H1 (cell line): ENCODE measurements at regions not wholly inside any gene's neighbourhood (a gene's known extent, or its start where the extent isn't known, plus 50 kb on each side); places are given as distances from the start of the nearest gene placed in this dataset.
"Not testable (repeated sequence)": the region's sequence is repeated elsewhere in the genome, so short reads cannot be mapped to it uniquely, and the experiment has no call there.

Experiments
- CTCF ChIA-PET: fragments of 300-600 bp; sonication (Branson Sonifier 250); formaldehyde crosslinking; loops from one replicate; lab custom pipeline; 2021; ENCODE audit not compliant: partially characterized antibody; lab: Charles Lee
- POLR2A ChIA-PET: fragments of 300-600 bp; sonication (Branson Sonifier 250); formaldehyde crosslinking; loops from one replicate; lab custom pipeline; 2021; ENCODE audit warnings: inconsistent platforms; ENCODE audit not compliant: partially characterized antibody; lab: Charles Lee
- DNase-seq, 2 experiments: peaks; one replicate each; pipeline versions ENCODE4 v3.0.0 to v3.0.0-alpha.2; 2010 to 2022; ENCODE audit warnings: low spot score in 2 of 2, low read depth in 1 of 2, mixed read lengths in 1 of 2
- FAIRE-seq: peaks from 2 replicates; lab custom pipeline; 2011; peaks lifted over from hg19 to GRCh38; lab: Jason Lieb, UNC
- H2AFZ ChIP-seq: 2 replicates; pipeline ENCODE4 v1.8.1; 2012; ENCODE audit warnings: low read length, inconsistent platforms
- H2AK5ac ChIP-seq: 2 replicates; pipeline ENCODE4 v1.6.1; 2013; ENCODE audit warnings: low read depth, low read length
- H2BK120ac ChIP-seq: replicated peaks from 2 replicates; pipeline ENCODE3; 2013; ENCODE audit warnings: low read depth, low read length, inconsistent platforms
- H2BK12ac ChIP-seq: 2 replicates; pipeline ENCODE4 v1.6.1; 2013; ENCODE audit warnings: low read depth, low read length
- H2BK15ac ChIP-seq: 2 replicates; pipeline ENCODE4 v1.6.1; 2013; ENCODE audit warnings: low read length
- H2BK20ac ChIP-seq: 2 replicates; pipeline ENCODE4 v1.6.1; 2013; ENCODE audit warnings: low read length
- H2BK5ac ChIP-seq: 2 replicates; pipeline ENCODE4 v1.6.1; 2013; ENCODE audit warnings: low read depth, low read length
- H3K14ac ChIP-seq: 2 replicates; pipeline ENCODE4 v1.6.1; 2013; ENCODE audit warnings: inconsistent platforms; ENCODE audit not compliant: insufficient read length
- H3K18ac ChIP-seq: 2 replicates; pipeline ENCODE4 v1.6.1; 2013; ENCODE audit warnings: low read length; ENCODE audit errors: extremely low read depth
- H3K23ac ChIP-seq: 2 replicates; pipeline ENCODE4 v1.6.1; 2013; ENCODE audit warnings: inconsistent platforms; ENCODE audit not compliant: insufficient read length
- H3K23me2 ChIP-seq: 2 replicates; pipeline ENCODE4 v1.6.1; 2013; ENCODE audit warnings: low read depth, low read length
- H3K27ac ChIP-seq: 2 replicates; pipeline ENCODE4 v1.6.1; 2011; ENCODE audit warnings: low read depth, low read length, inconsistent platforms
- H3K27me3 ChIP-seq, 4 experiments: replicated peaks in 1 of 4; 1 replicate in 1 of 4; 2 replicates in 3 of 4; pipeline versions ENCODE4 v1.6.1 to v1.8.1; 2011 to 2013; ENCODE audit warnings: low read length in 3 of 4, mild to moderate bottlenecking in 3 of 4, inconsistent platforms in 2 of 4, mixed read lengths in 2 of 4, moderate library complexity in 1 of 4; ENCODE audit not compliant: control insufficient read depth in 3 of 4, insufficient read depth in 3 of 4; ENCODE audit errors: extremely low read depth in 1 of 4
- H3K36me3 ChIP-seq, 4 experiments: 2 replicates each; pipeline versions ENCODE4 v1.6.1 to v1.8.1; 2011 to 2013; ENCODE audit warnings: mild to moderate bottlenecking in 4 of 4, low read length in 3 of 4, moderate library complexity in 2 of 4, control low read depth in 1 of 4, inconsistent platforms in 1 of 4; ENCODE audit not compliant: insufficient read depth in 4 of 4, control insufficient read depth in 2 of 4
- H3K4ac ChIP-seq: replicated peaks from 2 replicates; pipeline ENCODE3; 2013; ENCODE audit warnings: low read length, low read depth, mixed read lengths, inconsistent platforms; ENCODE audit not compliant: insufficient read length
- H3K4me1 ChIP-seq, 4 experiments: replicated peaks in 1 of 4; 1 replicate in 1 of 4; 2 replicates in 3 of 4; pipeline versions ENCODE4 v1.6.1 to v1.8.1; 2011 to 2013; ENCODE audit warnings: low read length in 3 of 4, inconsistent platforms in 2 of 4, mixed read lengths in 1 of 4; ENCODE audit not compliant: insufficient read depth in 4 of 4, control insufficient read depth in 3 of 4
- H3K4me2 ChIP-seq, 2 experiments: 2 replicates each; pipeline versions ENCODE4 v1.6.1 to v1.8.1; 2011 to 2013; ENCODE audit warnings: low read depth in 2 of 2, low read length in 2 of 2, control low read depth in 1 of 2, inconsistent platforms in 1 of 2, mild to moderate bottlenecking in 1 of 2; ENCODE audit not compliant: insufficient read depth in 1 of 2
- H3K4me3 ChIP-seq, 4 experiments: fragments of 200-600, 300-600 bp in 1 of 4; sonication (generic), shearing (Covaris generic), sonication (Bioruptor Twin) in 1 of 4; 2 replicates each; pipeline versions ENCODE4 v1.5.1 to v1.8.1; 2011 to 2016; ENCODE audit warnings: low read length in 4 of 4, low read depth in 3 of 4, control low read depth in 2 of 4, inconsistent platforms in 2 of 4, mild to moderate bottlenecking in 2 of 4, mixed read lengths in 1 of 4, moderate library complexity in 1 of 4; ENCODE audit not compliant: insufficient read depth in 2 of 4; ENCODE audit errors: extremely low read depth in 1 of 4
- H3K56ac ChIP-seq: replicated peaks from 2 replicates; pipeline ENCODE3; 2013; ENCODE audit warnings: low read depth, mild to moderate bottlenecking, mixed read lengths, low read length, inconsistent platforms; ENCODE audit not compliant: insufficient read length
- H3K79me1 ChIP-seq: 2 replicates; pipeline ENCODE4 v1.6.1; 2013; ENCODE audit warnings: low read depth, low read length, control low read depth
- H3K79me2 ChIP-seq, 2 experiments: 2 replicates each; pipeline versions ENCODE4 v1.6.1 to v1.8.1; 2012 to 2013; ENCODE audit warnings: low read length in 2 of 2, mild to moderate bottlenecking in 2 of 2, inconsistent platforms in 1 of 2; ENCODE audit not compliant: insufficient read depth in 2 of 2, control insufficient read depth in 1 of 2
- H3K9ac ChIP-seq, 4 experiments: replicated peaks in 1 of 4; 1 replicate in 1 of 4; 2 replicates in 3 of 4; pipeline versions ENCODE4 v1.6.1 to v1.8.1; 2011 to 2013; ENCODE audit warnings: low read depth in 3 of 4, low read length in 3 of 4, control low read depth in 2 of 4, mild to moderate bottlenecking in 2 of 4, moderate library complexity in 2 of 4, inconsistent platforms in 1 of 4; ENCODE audit errors: extremely low read depth in 1 of 4
- H3K9me3 ChIP-seq, 2 experiments: 2 replicates each; pipeline versions ENCODE4 v1.6.1 to v1.8.1; 2012 to 2013; ENCODE audit warnings: mild to moderate bottlenecking in 2 of 2, moderate library complexity in 2 of 2, control low read depth in 1 of 2, inconsistent platforms in 1 of 2, low read depth in 1 of 2, low read length in 1 of 2, mixed read lengths in 1 of 2; ENCODE audit not compliant: insufficient read depth in 2 of 2
- H4K20me1 ChIP-seq, 2 experiments: replicated peaks in 1 of 2; 2 replicates each; pipeline versions ENCODE3 to v1.8.1; 2011 to 2013; ENCODE audit warnings: inconsistent platforms in 2 of 2, low read length in 2 of 2, mild to moderate bottlenecking in 1 of 2; ENCODE audit not compliant: insufficient read depth in 2 of 2, control insufficient read depth in 1 of 2
- H4K5ac ChIP-seq: 2 replicates; pipeline ENCODE4 v1.6.1; 2013; ENCODE audit warnings: low read length, low read depth, mixed read lengths, inconsistent platforms; ENCODE audit not compliant: insufficient read length
- H4K8ac ChIP-seq: 2 replicates; pipeline ENCODE4 v1.8.0; 2013; ENCODE audit warnings: mild to moderate bottlenecking, moderate library complexity, low read length, inconsistent platforms; ENCODE audit not compliant: insufficient read depth; ENCODE audit errors: extremely low read depth
- H4K91ac ChIP-seq: replicated peaks from 2 replicates; pipeline ENCODE3; 2013; ENCODE audit warnings: low read length, mixed read lengths, inconsistent platforms; ENCODE audit not compliant: insufficient read length
- WGBS, 2 experiments: shearing (Covaris generic) in 1 of 2; methylation state at CpG; one replicate each; pipeline versions ENCODE4 v1.1.6 to v1.1.7; 2013 to 2015; ENCODE audit warnings: low lambda C conversion rate in 2 of 2, mixed read lengths in 2 of 2, inconsistent platforms in 1 of 2, low coverage in 1 of 2, missing lambda C conversion rate in 1 of 2; ENCODE audit not compliant: insufficient replicate concordance in 2 of 2, insufficient coverage in 1 of 2, insufficient read length in 1 of 2; ENCODE audit errors: extremely low coverage in 1 of 2, missing lambda C conversion rate in 1 of 2; 5-methylcytosine and 5-hydroxymethylcytosine counted together

DNA sequence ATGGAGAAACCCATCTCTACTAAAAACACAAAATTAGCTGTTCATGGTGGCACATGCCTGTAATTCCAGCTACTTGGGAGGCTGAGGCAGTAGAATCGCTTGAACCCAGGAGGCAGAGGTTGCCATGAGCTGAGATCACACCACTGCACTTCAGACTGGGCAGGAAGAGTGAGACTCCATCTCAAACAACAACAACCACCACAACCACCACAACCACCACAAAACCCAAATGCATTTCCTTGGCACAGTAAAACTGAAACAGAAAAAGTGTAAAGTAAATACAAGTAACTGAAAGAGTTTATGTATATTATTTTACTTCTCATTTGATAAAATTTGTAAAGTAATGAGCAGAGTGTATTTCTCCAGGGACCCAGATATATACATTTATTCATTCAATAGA, 1177.1 kb downstream of the FOXD4L5 start:
- H3K4ac ChIP-seq, H2BK15ac ChIP-seq, H3K23me2 ChIP-seq, H3K23ac ChIP-seq, CTCF ChIA-PET, H3K4me2 ChIP-seq, H2BK120ac ChIP-seq, H3K4me3 ChIP-seq, H4K91ac ChIP-seq, H4K5ac ChIP-seq, H3K4me1 ChIP-seq, H3K27ac ChIP-seq, FAIRE-seq, H2BK20ac ChIP-seq, H3K36me3 ChIP-seq, H2BK5ac ChIP-seq, H4K20me1 ChIP-seq, H2BK12ac ChIP-seq, H3K79me2 ChIP-seq, H3K18ac ChIP-seq, H3K9ac ChIP-seq, H3K79me1 ChIP-seq, H3K27me3 ChIP-seq, DNase-seq, H4K8ac ChIP-seq, H2AK5ac ChIP-seq, H2AFZ ChIP-seq, H3K14ac ChIP-seq, H3K56ac ChIP-seq, POLR2A ChIA-PET: not testable (repeated sequence)
- H3K9me3 ChIP-seq = peaks cover 6 to 13% of the 10 kb centered on the region in 2 experiments; a peak in 2 of 4 replicates
- WGBS, 2 experiments = 40% methylated on average over 1 of the region's 1 CpG; no CpG with 5 or more reads in 1 of the 2 experiments

DNA sequence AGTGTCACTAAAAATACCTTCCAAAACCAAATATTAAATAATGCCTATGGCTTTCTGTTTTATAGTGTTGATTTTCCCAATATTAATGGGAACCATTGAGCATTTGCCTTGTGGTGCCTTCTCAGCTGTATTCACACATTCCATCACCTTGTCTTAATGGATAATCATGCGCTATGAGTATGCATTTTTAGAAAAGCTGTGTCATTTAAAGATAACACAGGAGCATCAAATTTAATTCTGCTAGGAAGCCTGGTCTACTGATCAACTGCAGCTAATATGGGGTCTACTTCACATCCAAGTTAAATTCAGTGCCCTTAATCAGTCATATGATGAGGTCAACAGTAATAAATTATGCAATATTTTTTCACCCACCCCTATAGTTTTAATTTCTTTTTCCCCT, 1177.8 kb downstream of the FOXD4L5 start:
- H3K9me3 ChIP-seq = peaks cover 8 to 19% of the 10 kb centered on the region in 2 experiments; a peak in 3 of 4 replicates
- POLR2A ChIA-PET, H2BK5ac ChIP-seq: not testable (repeated sequence)

More for the DNA sequence above, 1177.8 kb downstream of the FOXD4L5 start:
- H3K9ac ChIP-seq, H4K20me1 ChIP-seq, H2AFZ ChIP-seq, H3K79me1 ChIP-seq, H4K8ac ChIP-seq, H3K4me2 ChIP-seq, H4K91ac ChIP-seq, CTCF ChIA-PET, H2BK15ac ChIP-seq, H3K14ac ChIP-seq, H2BK20ac ChIP-seq, H3K79me2 ChIP-seq, H2BK12ac ChIP-seq, H3K4me1 ChIP-seq, H3K56ac ChIP-seq, H3K36me3 ChIP-seq, H2AK5ac ChIP-seq, H3K4me3 ChIP-seq, H3K23me2 ChIP-seq, H3K27ac ChIP-seq, H3K27me3 ChIP-seq, H3K4ac ChIP-seq, H3K23ac ChIP-seq, FAIRE-seq, DNase-seq, H2BK120ac ChIP-seq, H4K5ac ChIP-seq, H3K18ac ChIP-seq: not testable (repeated sequence)
- 65% methylated on average over 1 of the region's 1 CpG; no CpG with 5 or more reads in 1 of the 2 experiments for WGBS, 2 experiments
